ENCODE measurements at regions not wholly inside any gene's neighbourhood (a gene's known extent, or its start where the extent isn't known, plus 50 kb on each side); places are given as distances from the start of the nearest gene placed in this dataset.
"Not testable (repeated sequence)": the region's sequence is repeated elsewhere in the genome, so short reads cannot be mapped to it uniquely, and the experiment has no call there.

DNA sequence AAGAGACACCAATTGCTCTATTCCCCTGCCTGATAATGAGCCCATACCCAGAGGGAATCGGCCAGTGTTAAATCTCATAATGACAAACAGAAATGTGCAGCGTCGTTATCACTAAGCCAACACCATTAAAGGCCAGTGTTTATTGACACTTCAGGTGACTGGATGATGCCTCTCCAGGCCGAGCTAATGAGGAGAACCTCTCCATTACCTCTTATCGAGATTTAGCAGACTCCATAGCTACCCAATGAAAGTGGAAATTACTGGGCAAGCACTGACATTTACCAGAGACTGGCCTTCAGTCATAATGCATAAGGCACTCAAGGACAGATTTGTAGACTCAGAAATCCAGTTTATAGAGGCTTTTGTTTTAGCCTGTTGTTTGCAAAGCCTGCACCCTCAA, 669.5 kb downstream of the MAFB start:
- peak; percentile 46 for DNase-seq

- DNase-seq = no peak
Observed at GRCh38 chr20:40017765-40018164, 671.3 kb downstream of the MAFB start.

DNA sequence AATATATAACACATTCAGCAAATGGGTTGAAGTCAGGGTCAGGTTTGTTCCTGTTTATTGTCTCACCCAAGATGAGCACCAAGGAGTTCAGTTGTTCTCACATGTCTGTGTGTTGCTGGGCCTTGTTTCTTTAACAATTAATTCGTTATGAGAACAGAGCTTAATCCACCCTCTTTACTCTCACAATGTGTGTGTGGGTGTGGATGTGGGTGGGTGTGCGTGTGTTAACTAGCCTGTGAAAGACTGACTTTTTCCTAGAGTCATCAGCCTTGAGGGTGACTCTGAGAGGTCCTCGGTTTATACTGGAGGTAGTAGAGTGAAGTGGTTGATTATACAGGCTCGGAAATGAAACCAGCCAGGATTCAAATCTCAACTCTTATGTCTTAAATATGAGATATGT, 672.1 kb downstream of the MAFB start:
- DNase-seq = no peak

- no peak for DNase-seq
Observed at GRCh38 chr20:40016392-40016791, 672.6 kb downstream of the MAFB start.

- DNase-seq = not testable (repeated sequence)
Observed at GRCh38 chr20:40012026-40012425, 677.0 kb downstream of the MAFB start.

DNA sequence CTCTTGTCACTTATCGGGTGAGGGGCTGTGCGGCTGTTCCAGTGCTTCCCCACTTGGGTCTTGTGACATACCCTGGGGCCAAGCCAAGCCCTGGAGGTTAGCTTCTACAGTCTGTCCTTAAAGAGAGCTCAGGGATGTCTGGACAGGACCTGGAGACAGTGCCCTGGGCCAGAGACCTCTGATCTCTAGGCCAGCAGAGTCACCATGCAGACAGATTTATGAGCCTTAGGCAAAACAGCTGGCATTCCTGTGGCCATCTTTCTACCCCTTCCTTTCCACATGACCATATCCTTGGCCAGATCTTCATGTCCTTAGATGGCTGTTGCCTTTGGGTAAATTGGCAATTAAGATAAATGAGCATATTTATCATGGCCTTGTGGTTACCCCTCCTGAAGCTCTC, 678.6 kb downstream of the MAFB start:
- DNase-seq = no peak

- no peak for DNase-seq
Observed at GRCh38 chr20:40009542-40009941, 679.5 kb downstream of the MAFB start.

DNA sequence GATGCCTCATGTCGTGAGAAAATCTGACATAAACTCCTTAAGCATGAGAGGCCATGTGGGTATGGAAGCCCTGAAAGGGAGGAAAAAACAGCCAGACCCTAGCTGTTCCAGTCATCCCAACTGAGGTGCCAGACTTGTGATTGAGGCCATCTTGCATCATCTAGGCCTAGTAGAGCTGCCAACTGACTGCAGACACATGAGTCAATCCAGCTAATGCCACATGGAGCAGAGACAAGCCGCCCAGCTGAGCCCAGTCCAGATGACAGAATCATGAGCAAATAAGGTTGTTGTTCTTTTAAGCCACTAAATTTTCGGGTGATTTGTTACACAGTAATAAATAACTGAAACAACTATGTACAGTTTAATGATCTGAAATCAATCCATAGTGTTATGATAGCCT, 680.9 kb downstream of the MAFB start:
- no peak for DNase-seq

- no peak for DNase-seq
Observed at GRCh38 chr20:40006168-40006860, 682.7 kb downstream of the MAFB start.

- DNase-seq = not testable (repeated sequence)
Observed at GRCh38 chr20:40004092-40004491, 684.9 kb downstream of the MAFB start.

DNA sequence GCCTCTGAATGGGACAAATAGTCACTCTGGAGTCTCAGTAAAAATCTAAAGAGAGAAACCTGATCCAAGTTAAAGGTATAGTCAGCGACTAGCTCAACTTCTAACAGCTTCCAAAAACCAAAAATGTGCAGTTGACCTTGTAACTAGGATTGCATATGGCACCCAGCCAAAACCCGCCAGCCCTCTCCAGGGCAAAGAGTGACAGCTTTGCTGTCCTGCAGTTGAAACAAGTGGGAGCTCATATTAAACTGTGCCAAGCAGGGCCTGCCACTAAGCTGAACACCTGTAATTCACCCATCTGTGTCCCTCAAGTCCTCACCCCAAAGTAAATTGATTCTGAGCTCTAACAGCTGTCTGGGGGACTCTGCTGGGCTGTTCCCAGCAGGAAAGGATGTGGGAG, 695.3 kb downstream of the MAFB start:
- DNase-seq = peak; percentile 57

GRCh38 chr20:39990692-39991091, 698.3 kb downstream of the MAFB start:
- no peak for DNase-seq

GRCh38 chr20:39988991-39989390, 700.0 kb downstream of the MAFB start:
- no peak for DNase-seq

DNA sequence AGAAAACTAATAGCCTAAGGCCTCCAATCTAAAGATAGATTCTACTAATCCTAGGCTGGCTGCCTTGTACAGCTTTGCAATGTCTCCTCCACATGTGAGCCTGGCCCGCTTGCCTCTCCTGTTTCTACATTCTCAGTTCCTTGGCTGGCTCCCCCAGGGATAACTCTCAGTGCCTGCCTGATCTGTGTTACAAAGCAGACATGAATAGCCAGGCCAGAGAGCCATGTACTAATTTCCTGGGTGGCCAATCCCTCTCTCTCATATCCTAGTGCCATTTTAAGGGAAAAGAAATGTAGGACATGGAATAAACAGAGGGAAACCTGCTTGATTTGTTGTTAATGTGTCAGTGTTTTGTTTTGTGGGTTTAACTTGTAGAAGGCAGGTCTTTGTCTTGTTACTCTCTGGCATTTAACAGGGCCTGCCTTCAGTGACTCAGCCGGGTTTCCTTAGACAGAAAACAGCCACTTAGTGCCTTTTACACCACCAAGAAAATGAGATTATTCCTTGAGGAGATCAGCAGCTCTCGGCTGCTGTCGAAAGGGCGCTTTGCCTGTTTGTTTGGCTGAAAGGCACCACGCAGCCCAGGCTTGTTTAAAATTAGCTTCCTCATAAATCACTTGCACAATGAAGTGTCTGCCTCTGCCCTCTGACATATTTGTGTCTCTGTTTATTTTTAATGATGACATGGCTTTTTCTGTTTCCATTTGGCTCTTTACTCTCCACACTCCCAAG, 702.7 kb downstream of the MAFB start:
- DNase-seq = peak; percentile 76

DNA sequence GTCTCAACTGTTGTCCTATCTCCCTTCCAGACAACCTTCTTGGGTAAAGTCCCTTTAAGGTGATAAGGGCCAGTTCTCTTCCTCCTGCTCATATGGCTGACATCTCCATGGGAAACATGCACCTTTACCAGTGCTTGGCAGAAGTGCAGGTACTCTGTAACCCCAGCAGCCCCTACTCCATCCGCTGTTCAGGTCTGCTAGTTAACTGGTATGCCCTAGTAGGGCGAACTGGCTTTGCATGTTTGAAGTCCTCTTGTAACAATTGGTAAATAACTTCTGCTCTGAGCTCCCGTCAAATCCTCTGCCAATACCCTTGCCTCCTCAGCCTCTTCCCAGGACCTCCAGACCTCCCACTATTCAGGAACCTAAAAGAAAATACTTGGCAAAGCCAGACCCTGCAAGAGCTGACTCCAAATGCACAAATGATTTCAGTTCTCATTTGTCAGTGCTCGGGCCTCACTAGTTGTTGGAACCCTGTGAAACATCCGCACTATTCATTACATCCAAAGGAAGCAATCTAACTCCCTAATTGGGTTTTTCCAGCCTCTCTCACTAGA, 703.7 kb downstream of the MAFB start:
- peak; percentile 53 for DNase-seq

GRCh38 chr20:39983655-39984054, 705.4 kb downstream of the MAFB start:
- DNase-seq = no peak

- DNase-seq = no peak
Observed at GRCh38 chr20:39983183-39983582, 705.9 kb downstream of the MAFB start.

DNA sequence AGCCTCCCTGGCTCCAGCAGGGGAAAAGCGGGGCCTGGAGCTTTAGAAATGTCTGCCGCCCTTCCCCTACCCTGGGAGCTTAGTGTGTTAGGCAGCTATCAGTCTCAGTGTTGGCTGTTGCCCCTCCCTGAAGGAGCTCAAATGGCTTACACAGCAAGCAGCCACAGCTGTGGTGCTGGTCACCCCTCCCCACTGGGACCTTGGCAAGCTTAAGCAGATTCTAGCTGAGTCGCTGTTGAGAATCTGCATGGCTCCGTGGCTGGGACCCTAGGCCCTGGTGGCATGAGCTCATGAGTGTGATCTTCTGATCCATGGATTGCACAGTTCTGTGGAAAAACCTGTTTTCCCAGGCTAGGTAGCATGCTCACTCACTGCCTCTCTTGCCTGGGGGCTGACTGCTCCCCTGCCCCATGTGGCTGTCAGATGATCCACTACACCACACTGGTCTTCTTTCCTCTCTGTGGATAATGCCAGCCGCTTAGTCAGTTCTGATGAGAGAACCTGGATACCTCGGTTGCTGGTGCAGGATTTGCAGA, 714.0 kb downstream of the MAFB start:
- DNase-seq = no peak

GRCh38 chr20:39968495-39968894, 720.5 kb downstream of the MAFB start:
- no peak for DNase-seq

DNA sequence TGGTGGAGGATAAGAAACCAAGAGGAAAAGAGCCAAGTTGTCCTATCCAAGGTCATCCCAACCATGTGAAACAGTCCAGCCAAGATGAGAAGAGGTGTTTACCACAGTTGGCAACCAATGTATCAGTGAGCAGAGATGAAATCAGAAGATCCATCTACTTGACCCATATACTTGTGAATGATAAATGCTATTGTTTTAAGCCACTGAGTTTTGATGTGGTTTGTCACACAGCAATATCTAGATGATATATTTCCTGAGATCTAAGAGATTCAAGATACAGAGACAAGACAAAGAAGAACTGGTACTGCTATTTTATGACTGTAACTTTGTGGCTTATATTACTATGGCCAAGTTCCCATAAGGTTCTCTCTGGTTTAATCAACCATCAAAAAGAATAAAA, 721.2 kb downstream of the MAFB start:
- DNase-seq = no peak

GRCh38 chr20:39961637-39962244, 727.3 kb downstream of the MAFB start:
- DNase-seq = no peak

DNA sequence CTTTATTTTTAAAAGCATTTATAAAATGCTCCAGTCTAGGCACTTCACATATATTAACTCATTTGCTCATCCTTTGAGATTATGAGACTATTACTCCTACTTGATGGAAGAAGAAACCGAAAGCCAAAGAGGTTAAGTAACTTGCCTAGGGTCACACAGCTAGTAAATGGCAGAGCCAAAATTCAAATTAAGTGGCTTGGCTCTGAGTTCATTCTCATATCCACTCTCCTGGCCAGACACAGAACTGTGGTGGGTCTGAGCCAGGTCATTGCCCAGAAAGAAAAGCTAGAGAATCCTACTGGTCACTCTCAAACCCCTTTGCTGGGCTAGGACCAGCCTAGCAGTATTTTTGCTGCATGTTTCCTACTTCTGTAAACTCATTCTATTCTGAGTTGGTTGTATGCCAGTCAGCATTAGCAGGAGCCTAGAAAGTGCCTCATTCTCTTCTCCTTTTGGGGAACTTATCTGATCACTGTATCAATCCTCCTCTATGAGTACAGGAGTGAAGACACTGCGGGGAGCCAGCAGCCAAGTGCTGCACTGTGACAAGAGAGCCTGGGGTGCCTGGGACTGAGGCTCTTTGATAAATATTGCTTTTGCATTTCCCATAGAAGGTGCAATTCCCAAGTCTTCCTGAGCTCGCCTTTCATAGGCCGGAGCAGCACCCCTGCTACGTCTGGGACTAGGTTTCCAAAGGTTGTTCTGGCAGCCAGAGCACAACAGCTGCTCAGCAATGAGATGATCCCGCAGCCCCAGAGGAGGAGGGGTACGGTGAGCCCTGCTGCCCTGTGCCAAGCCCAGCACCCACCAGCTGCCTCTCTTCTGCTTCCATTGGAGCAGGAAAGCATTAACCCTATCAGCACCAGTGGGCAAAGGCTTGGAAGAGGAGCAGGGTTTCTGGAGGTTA, 728.3 kb downstream of the MAFB start:
- DNase-seq = peak; percentile 47

GRCh38 chr20:39957911-39958310, 731.1 kb downstream of the MAFB start:
- DNase-seq = not testable (repeated sequence)
